ENCODE measurements at regions not wholly inside any gene's neighbourhood (a gene's known extent, or its start where the extent isn't known, plus 50 kb on each side); places are given as distances from the start of the nearest gene placed in this dataset.

DNA sequence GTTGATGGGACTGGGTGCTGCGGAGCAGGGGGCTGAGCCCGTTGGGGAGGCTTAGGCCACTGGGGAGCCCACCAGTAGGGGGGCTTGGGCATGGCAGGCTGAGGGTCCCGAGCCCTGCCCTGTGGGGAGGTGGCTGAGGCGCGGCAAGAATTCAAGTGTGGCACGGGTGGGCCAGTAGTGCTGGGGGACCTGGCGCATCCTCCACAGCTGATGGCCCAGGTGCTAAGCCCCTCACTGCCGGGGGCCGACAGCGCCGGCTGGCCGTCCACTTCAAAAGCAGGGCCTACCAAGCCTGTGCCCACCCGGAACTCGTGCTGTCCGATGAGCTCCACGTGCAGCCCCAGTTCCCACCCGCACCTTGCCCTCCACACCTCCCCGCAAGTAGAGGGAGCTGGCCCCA is 917.5 kb downstream of the TAF11L14 start:
- intact Hi-C loops (cut with DNase I; ENCODE audit: low total_unique reads) = no loop called here
- H3K9me3 ChIP-seq = no peaks in the 10 kb centered on the region
- TF ChIP-seq, protein P1, sequence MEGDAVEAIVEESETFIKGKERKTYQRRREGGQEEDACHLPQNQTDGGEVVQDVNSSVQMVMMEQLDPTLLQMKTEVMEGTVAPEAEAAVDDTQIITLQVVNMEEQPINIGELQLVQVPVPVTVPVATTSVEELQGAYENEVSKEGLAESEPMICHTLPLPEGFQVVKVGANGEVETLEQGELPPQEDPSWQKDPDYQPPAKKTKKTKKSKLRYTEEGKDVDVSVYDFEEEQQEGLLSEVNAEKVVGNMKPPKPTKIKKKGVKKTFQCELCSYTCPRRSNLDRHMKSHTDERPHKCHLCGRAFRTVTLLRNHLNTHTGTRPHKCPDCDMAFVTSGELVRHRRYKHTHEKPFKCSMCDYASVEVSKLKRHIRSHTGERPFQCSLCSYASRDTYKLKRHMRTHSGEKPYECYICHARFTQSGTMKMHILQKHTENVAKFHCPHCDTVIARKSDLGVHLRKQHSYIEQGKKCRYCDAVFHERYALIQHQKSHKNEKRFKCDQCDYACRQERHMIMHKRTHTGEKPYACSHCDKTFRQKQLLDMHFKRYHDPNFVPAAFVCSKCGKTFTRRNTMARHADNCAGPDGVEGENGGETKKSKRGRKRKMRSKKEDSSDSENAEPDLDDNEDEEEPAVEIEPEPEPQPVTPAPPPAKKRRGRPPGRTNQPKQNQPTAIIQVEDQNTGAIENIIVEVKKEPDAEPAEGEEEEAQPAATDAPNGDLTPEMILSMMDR (IDR thresholded peaks at IDR 0.05) = no peak
- TF ChIP-seq POLR2A (IDR thresholded peaks at IDR 0.05) = no peak
- H3K4me1 ChIP-seq = no peaks in the 10 kb centered on the region
- no peak overlapping the region for H3K27ac ChIP-seq
- no peaks in the 10 kb centered on the region for H3K27me3 ChIP-seq
- no peak for DNase-seq
- WGBS, 2 donors = 80 to 100% methylated on average over 1 to 4 of the region's 18 CpGs
- H3K4me3 ChIP-seq = no peak overlapping the region
- no peaks in the 10 kb centered on the region for H3K36me3 ChIP-seq (ENCODE audit: low read depth, missing control alignments)

DNA sequence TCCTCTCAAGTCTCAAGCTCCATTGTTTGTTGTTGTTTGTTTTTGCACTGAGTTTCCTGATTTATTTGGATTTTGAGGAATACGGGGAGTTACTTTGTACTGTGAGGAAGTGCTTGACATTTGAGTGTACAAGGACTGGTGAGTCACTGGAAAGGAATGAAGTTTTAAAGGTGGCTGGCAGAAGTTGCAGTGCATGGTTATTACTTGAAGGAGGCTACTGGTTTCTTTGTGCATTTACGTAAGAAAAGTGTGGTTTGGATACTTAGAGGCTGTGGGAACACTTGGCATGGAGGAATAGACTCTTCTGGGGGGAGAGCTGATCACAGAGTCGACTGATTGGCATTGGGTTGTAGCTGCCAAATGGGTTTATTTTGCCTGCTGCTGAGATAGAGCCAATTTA is 919.0 kb downstream of the TAF11L14 start:
- Histone ChIP-seq H3K4me3 (no peak overlapping the region), H3K4me1 (no peaks in the 10 kb centered on the region), H3K36me3 (ENCODE audit: low read depth, missing control alignments) (no peaks in the 10 kb centered on the region), H3K27me3 (no peaks in the 10 kb centered on the region), H3K27ac (no peak overlapping the region), H3K9me3 (no peaks in the 10 kb centered on the region)
- intact Hi-C loops (cut with DNase I; ENCODE audit: low total_unique reads) = no loop called here
- 63 to 70% methylated on average over 3 of the region's 3 CpGs for WGBS, 2 donors
- no peak for TF ChIP-seq POLR2A (IDR thresholded peaks at IDR 0.05)
- TF ChIP-seq, protein P1 (IDR thresholded peaks at IDR 0.05) = no peak
- no peak for DNase-seq

DNA sequence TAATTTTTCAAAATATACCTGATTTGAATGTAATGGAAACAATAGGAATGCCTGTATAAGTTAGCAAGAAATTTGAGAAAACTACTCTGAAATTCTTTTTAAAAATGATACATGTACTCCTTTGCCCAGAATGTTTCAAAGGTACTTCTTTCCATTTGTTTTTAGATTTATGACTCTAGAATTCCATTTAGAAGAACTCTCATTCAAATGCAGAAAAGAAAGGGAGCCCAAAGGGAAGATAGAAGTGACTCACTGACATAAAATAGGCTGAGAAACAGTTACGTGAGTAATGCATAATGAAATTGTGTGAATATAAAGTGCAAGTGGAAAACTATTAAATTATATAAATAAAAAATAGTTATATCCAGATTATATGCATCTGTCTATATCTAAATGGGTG is 926.3 kb downstream of the TAF11L14 start:
- no peaks in the 10 kb centered on the region for H3K9me3 ChIP-seq
- H3K4me1 ChIP-seq = no peaks in the 10 kb centered on the region

DNA sequence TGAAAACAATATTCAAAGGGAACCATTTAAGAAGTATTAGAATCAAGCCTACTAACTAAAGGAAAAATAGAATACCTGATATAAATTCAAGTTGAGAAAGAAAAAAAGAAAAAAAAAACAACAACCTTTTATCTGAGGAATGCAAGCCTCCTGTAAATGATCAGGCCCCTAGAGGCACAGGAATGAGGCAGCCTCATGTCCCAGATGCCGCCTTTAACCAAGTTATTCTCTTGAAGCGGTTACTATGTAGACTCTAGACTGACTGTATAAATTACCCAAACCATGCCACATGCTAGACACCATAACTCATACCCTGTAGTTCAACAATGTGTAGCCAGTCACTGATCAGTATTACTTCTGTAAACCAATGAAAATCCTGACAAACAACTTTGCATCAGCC is 929.6 kb downstream of the TAF11L14 start:
- no peak overlapping the region for H3K4me3 ChIP-seq
- no peaks in the 10 kb centered on the region for H3K27me3 ChIP-seq
- TF ChIP-seq, protein P1 (IDR thresholded peaks at IDR 0.05) = no peak
- TF ChIP-seq POLR2A (IDR thresholded peaks at IDR 0.05) = no peak
- H3K4me1 ChIP-seq = no peaks in the 10 kb centered on the region
- WGBS, 2 donors = 90% methylated on average over 2 of the region's 2 CpGs
- H3K36me3 ChIP-seq (ENCODE audit: low read depth, missing control alignments) = no peaks in the 10 kb centered on the region
- no peaks in the 10 kb centered on the region for H3K9me3 ChIP-seq
- intact Hi-C loops (cut with DNase I; ENCODE audit: low total_unique reads) = no loop called here
- no peak for DNase-seq
- H3K27ac ChIP-seq = no peak overlapping the region

More for the DNA sequence above, 926.3 kb downstream of the TAF11L14 start:
- no peaks in the 10 kb centered on the region for H3K27me3 ChIP-seq
- TF ChIP-seq, protein P1 (IDR thresholded peaks at IDR 0.05) = no peak
- no peak for TF ChIP-seq POLR2A (IDR thresholded peaks at IDR 0.05)
- no peak for DNase-seq
- intact Hi-C loops (cut with DNase I; ENCODE audit: low total_unique reads) = no loop called here
- no peak overlapping the region for H3K27ac ChIP-seq
- H3K4me3 ChIP-seq = no peak overlapping the region
- 90 to 92% methylated on average over 1 of the region's 1 CpG for WGBS, 2 donors
- no peaks in the 10 kb centered on the region for H3K36me3 ChIP-seq (ENCODE audit: low read depth, missing control alignments)

DNA sequence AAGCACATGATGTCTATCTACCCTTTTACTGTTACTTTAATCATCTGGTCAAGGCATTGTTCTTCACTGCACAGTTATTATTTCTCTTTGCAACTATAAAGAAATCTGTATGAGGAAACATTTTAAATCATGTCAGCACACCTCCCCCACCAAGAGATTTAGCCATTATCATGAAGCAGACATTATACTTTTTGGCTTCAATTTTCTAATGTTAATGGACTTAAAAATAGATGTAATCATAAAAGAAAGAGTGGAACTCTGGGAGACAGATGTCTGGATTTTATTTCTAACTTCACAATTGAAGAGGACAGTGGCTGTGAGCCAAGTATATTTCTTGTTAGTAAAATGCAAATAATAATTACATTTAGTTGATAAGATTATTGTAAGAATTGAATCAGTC is 932.4 kb downstream of the TAF11L14 start:
- no peak overlapping the region for H3K4me3 ChIP-seq
- no peaks in the 10 kb centered on the region for H3K36me3 ChIP-seq (ENCODE audit: low read depth, missing control alignments)
- DNase-seq = no peak
- no peak for TF ChIP-seq POLR2A (IDR thresholded peaks at IDR 0.05)
- TF ChIP-seq, protein P1 (IDR thresholded peaks at IDR 0.05) = no peak
- no peaks in the 10 kb centered on the region for H3K9me3 ChIP-seq
- H3K27ac ChIP-seq = no peak overlapping the region
- no peaks in the 10 kb centered on the region for H3K27me3 ChIP-seq
- intact Hi-C loops (cut with DNase I; ENCODE audit: low total_unique reads) = no loop called here
- H3K4me1 ChIP-seq = no peaks in the 10 kb centered on the region
